IMR-90 (cell line): ENCODE measurements at regions not wholly inside any gene's neighbourhood (a gene's known extent, or its start where the extent isn't known, plus 50 kb on each side); places are given as distances from the start of the nearest gene placed in this dataset.

Source experiments
- POLR2A ChIP-seq: IDR thresholded peaks from 2 replicates; pipeline ENCODE4 v1.6.1; 2012; ENCODE audit warnings: mild to moderate bottlenecking, low read depth, low read length
- RAD21 ChIP-seq: IDR thresholded peaks from 2 replicates; pipeline ENCODE4 v1.6.1; 2012; ENCODE audit warnings: low read length, improper control_type of control experiment
- TF ChIP-seq, protein P1 (sequence below): conservative IDR thresholded peaks from 2 replicates; pipeline ENCODE4 v1.5.1; 2012; ENCODE audit warnings: mild to moderate bottlenecking, low read depth, low read length, improper control_type of control experiment

GRCh38 chr6:121901432-121901831 lies 466.0 kb downstream of the GJA1 start:
- TF ChIP-seq RAD21 (no peak), POLR2A (no peak)
- TF ChIP-seq, protein P1, sequence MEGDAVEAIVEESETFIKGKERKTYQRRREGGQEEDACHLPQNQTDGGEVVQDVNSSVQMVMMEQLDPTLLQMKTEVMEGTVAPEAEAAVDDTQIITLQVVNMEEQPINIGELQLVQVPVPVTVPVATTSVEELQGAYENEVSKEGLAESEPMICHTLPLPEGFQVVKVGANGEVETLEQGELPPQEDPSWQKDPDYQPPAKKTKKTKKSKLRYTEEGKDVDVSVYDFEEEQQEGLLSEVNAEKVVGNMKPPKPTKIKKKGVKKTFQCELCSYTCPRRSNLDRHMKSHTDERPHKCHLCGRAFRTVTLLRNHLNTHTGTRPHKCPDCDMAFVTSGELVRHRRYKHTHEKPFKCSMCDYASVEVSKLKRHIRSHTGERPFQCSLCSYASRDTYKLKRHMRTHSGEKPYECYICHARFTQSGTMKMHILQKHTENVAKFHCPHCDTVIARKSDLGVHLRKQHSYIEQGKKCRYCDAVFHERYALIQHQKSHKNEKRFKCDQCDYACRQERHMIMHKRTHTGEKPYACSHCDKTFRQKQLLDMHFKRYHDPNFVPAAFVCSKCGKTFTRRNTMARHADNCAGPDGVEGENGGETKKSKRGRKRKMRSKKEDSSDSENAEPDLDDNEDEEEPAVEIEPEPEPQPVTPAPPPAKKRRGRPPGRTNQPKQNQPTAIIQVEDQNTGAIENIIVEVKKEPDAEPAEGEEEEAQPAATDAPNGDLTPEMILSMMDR = no peak
